Karpas-422 (cell line): ENCODE measurements at regions not wholly inside any gene's neighbourhood (a gene's known extent, or its start where the extent isn't known, plus 50 kb on each side); places are given as distances from the start of the nearest gene placed in this dataset.
"Not testable (repeated sequence)": the region's sequence is repeated elsewhere in the genome, so short reads cannot be mapped to it uniquely, and the experiment has no call there.

Source experiments
- DNase-seq: peaks from one replicate; pipeline ENCODE4 v3.0.0-alpha.2; 2015
- H2AFZ ChIP-seq: fragments of 200-600 bp; sonication (generic); 2 replicates; pipeline ENCODE4 v1.6.1; 2014; ENCODE audit warnings: antibody characterized with exemption, low read length, mixed read lengths
- H3K27ac ChIP-seq: fragments of 200-600 bp; sonication (generic); 2 replicates; pipeline ENCODE4 v1.5.1; 2014; ENCODE audit warnings: mild to moderate bottlenecking, low read length, moderate library complexity
- H3K27me3 ChIP-seq: fragments of 200-600 bp; sonication (generic); 2 replicates; pipeline ENCODE4 v1.6.1; 2014; ENCODE audit warnings: low read length, mixed read lengths
- H3K36me3 ChIP-seq: fragments of 200-600 bp; sonication (generic); 2 replicates; pipeline ENCODE4 v1.6.1; 2014; ENCODE audit warnings: low read length, mixed read lengths; ENCODE audit not compliant: insufficient read depth
- H3K4me1 ChIP-seq: fragments of 200-600 bp; sonication (generic); 2 replicates; pipeline ENCODE4 v1.6.1; 2014; ENCODE audit warnings: mild to moderate bottlenecking, low read length, mixed read lengths
- H3K4me2 ChIP-seq: fragments of 200-600 bp; sonication (generic); 2 replicates; pipeline ENCODE4 v1.6.1; 2014; ENCODE audit warnings: low read length, low read depth, mild to moderate bottlenecking; ENCODE audit not compliant: poor library complexity, severe bottlenecking
- H3K4me3 ChIP-seq: fragments of 200-600 bp; sonication (generic); 2 replicates; pipeline ENCODE4 v1.5.1; 2014; ENCODE audit warnings: mild to moderate bottlenecking, antibody characterized with exemption, low read length, mixed read lengths
- H3K79me2 ChIP-seq: fragments of 200-600 bp; sonication (generic); 2 replicates; pipeline ENCODE4 v1.6.1; 2014; ENCODE audit warnings: mild to moderate bottlenecking, low read length, mixed read lengths
- H3K9ac ChIP-seq: fragments of 200-600 bp; sonication (generic); 2 replicates; pipeline ENCODE4 v1.6.0; 2014; ENCODE audit warnings: low read length
- H3K9me2 ChIP-seq: fragments of 200-600 bp; sonication (generic), shearing (Covaris generic); replicated peaks from 2 replicates; pipeline ENCODE4 v1.6.0; 2014; ENCODE audit warnings: mild to moderate bottlenecking, low read length, moderate library complexity; ENCODE audit not compliant: insufficient read depth
- H3K9me3 ChIP-seq: fragments of 300-700, 200-600 bp; sonication (generic); 2 replicates; pipeline ENCODE4 v1.6.1; 2014; ENCODE audit warnings: low read length, mixed read lengths
- H4K20me1 ChIP-seq: fragments of 200-600 bp; sonication (generic); 2 replicates; pipeline ENCODE4 v1.6.1; 2014; ENCODE audit warnings: mild to moderate bottlenecking, antibody characterized with exemption, low read length, low read depth; ENCODE audit not compliant: insufficient read depth

- Histone ChIP-seq H3K36me3 (no peaks in the 10 kb centered on the region), H2AFZ (no peak overlapping the region), H4K20me1 (no peaks in the 10 kb centered on the region), H3K4me3 (no peak overlapping the region), H3K27ac (no peak overlapping the region), H3K9me2 (no peaks in the 10 kb centered on the region), H3K4me2 (no peak overlapping the region), H3K27me3 (no peaks in the 10 kb centered on the region), H3K4me1 (no peaks in the 10 kb centered on the region), H3K9me3 (no peaks in the 10 kb centered on the region), H3K79me2 (no peaks in the 10 kb centered on the region), H3K9ac (no peak overlapping the region)
- no peak for DNase-seq
Observed at GRCh38 chr5:82986404-82986803, 90.8 kb downstream of the TMEM167A start.

DNA sequence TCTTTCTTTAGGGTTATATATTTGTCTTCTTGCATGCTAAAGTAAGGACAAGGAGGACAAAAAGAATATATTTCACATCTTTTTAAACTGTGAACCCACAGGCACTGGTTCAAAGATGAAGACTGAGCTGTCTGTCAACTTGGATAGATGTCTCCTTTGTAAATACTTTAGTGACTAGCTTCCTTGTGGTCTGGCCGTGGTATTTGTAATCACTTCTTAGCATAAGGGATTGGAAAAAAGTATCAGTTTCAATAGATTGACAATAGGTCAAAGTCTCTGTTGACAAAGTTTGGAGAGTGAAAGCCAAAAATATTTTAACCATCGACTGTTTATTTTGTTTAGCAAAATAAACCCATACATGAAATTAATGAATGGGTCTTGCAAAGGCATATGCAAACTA lies 91.4 kb downstream of the TMEM167A start:
- Histone ChIP-seq H3K9me3 (no peaks in the 10 kb centered on the region), H2AFZ (no peak overlapping the region), H3K79me2 (no peaks in the 10 kb centered on the region), H3K27me3 (no peaks in the 10 kb centered on the region), H3K4me3 (no peak overlapping the region), H3K4me2 (no peak overlapping the region), H4K20me1 (no peaks in the 10 kb centered on the region), H3K9ac (no peak overlapping the region), H3K9me2 (no peaks in the 10 kb centered on the region), H3K27ac (no peak overlapping the region), H3K36me3 (no peaks in the 10 kb centered on the region), H3K4me1 (no peaks in the 10 kb centered on the region)
- DNase-seq, result no peak

GRCh38 chr5:82984786-82985735 lies 92.1 kb downstream of the TMEM167A start:
- H3K9me3 ChIP-seq, result no peaks in the 10 kb centered on the region
- no peaks in the 10 kb centered on the region for H3K36me3 ChIP-seq
- no peaks in the 10 kb centered on the region for H3K27me3 ChIP-seq
- no peaks in the 10 kb centered on the region for H3K79me2 ChIP-seq
- no peak overlapping the region for H3K9ac ChIP-seq
- H3K4me3 ChIP-seq, result no peak overlapping the region
- no peak overlapping the region for H2AFZ ChIP-seq
- no peaks in the 10 kb centered on the region for H3K4me1 ChIP-seq
- H4K20me1 ChIP-seq, result no peaks in the 10 kb centered on the region
- H3K4me2 ChIP-seq, result no peak overlapping the region
- DNase-seq, result no peak
- H3K9me2 ChIP-seq, result no peaks in the 10 kb centered on the region
- H3K27ac ChIP-seq, result no peak overlapping the region

- Histone ChIP-seq H3K79me2 (no peaks in the 10 kb centered on the region), H3K4me3 (no peak overlapping the region), H3K27me3 (no peaks in the 10 kb centered on the region), H3K36me3 (no peaks in the 10 kb centered on the region), H4K20me1 (no peaks in the 10 kb centered on the region), H3K27ac (no peak overlapping the region), H2AFZ (no peak overlapping the region), H3K9me2 (no peaks in the 10 kb centered on the region), H3K4me2 (no peak overlapping the region), H3K9me3 (no peaks in the 10 kb centered on the region), H3K4me1 (no peaks in the 10 kb centered on the region), H3K9ac (no peak overlapping the region)
- no peak for DNase-seq
Observed at GRCh38 chr5:82982846-82983245, 94.3 kb downstream of the TMEM167A start.

GRCh38 chr5:82976887-82977286 lies 100.3 kb downstream of the TMEM167A start:
- DNase-seq, H3K9ac ChIP-seq, H3K36me3 ChIP-seq, H3K4me2 ChIP-seq, H3K4me3 ChIP-seq, H3K9me3 ChIP-seq, H3K9me2 ChIP-seq, H3K27ac ChIP-seq, H3K27me3 ChIP-seq, H4K20me1 ChIP-seq, H2AFZ ChIP-seq, H3K4me1 ChIP-seq, H3K79me2 ChIP-seq: not testable (repeated sequence)

DNA sequence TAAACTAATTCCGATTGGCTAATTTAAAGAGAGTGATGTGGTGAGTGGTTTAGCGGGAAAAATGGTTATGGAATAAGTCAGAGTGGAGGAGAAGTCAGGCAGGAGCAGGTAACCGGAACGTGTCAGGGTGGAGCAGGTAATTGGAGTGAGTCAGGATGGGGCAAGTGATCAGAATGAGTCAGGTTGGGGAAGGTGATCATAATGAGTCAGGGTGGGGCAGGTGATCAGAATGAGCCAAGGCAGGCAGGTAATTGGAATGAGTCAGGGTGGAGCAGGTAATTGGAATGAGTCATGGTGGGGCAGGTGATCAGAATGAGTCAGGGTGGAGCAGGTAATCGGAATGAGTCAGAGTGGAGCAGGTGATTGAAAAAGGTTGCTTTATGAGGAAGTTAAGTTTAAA lies 101.4 kb downstream of the TMEM167A start:
- Histone ChIP-seq H3K9me2 (no peaks in the 10 kb centered on the region), H3K9ac (no peak overlapping the region), H3K9me3 (no peaks in the 10 kb centered on the region), H3K4me3 (no peak overlapping the region), H3K4me1 (no peaks in the 10 kb centered on the region), H3K36me3 (no peaks in the 10 kb centered on the region), H3K27ac (no peak overlapping the region), H4K20me1 (no peaks in the 10 kb centered on the region), H2AFZ (no peak overlapping the region), H3K27me3 (no peaks in the 10 kb centered on the region), H3K79me2 (no peaks in the 10 kb centered on the region), H3K4me2 (no peak overlapping the region)
- DNase-seq, result no peak

DNA sequence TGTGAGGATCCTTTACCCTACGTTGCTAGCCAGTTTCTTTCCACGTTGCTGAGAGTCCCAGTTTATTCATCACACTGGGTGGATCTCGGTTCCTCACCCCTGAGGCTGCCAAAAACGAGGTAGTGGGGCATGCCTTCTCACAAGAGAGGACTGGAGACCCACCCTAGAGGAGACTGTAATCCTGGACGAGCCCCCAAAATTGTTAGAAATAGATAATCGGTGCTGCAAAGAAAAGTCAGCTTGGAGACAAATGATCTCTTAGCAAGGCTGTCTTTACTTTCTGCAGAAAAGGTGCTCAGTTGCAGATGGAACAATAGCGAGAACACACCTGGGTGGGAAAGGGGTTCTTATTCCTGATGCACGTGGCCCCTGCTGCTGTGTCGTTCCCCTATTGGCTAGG lies 101.8 kb downstream of the TMEM167A start:
- no peak overlapping the region for H3K4me3 ChIP-seq
- H3K9me2 ChIP-seq, result no peaks in the 10 kb centered on the region
- no peaks in the 10 kb centered on the region for H3K9me3 ChIP-seq
- no peaks in the 10 kb centered on the region for H3K36me3 ChIP-seq
- no peaks in the 10 kb centered on the region for H4K20me1 ChIP-seq
- no peak overlapping the region for H3K4me2 ChIP-seq
- H3K27ac ChIP-seq, result no peak overlapping the region
- no peak overlapping the region for H2AFZ ChIP-seq
- no peaks in the 10 kb centered on the region for H3K27me3 ChIP-seq
- no peaks in the 10 kb centered on the region for H3K79me2 ChIP-seq
- DNase-seq, result no peak
- H3K4me1 ChIP-seq, result no peaks in the 10 kb centered on the region
- no peak overlapping the region for H3K9ac ChIP-seq

GRCh38 chr5:82974346-82974745 lies 102.8 kb downstream of the TMEM167A start:
- not testable (repeated sequence) for H3K9ac ChIP-seq, H3K36me3 ChIP-seq, H3K4me3 ChIP-seq, H2AFZ ChIP-seq, DNase-seq, H3K27ac ChIP-seq, H3K79me2 ChIP-seq, H3K27me3 ChIP-seq, H3K4me2 ChIP-seq, H3K4me1 ChIP-seq, H3K9me3 ChIP-seq, H4K20me1 ChIP-seq, H3K9me2 ChIP-seq
